Endothelial cell of umbilical vein (primary cell): ENCODE measurements at regions not wholly inside any gene's neighbourhood (a gene's known extent, or its start where the extent isn't known, plus 50 kb on each side); places are given as distances from the start of the nearest gene placed in this dataset.

Source experiments
- EZH2 ChIP-seq: IDR thresholded peaks from 2 replicates; pipeline ENCODE4 v1.6.1; 2012; ENCODE audit warnings: borderline replicate concordance, low read depth, mild to moderate bottlenecking, moderate library complexity, low read length, inconsistent platforms; ENCODE audit not compliant: severe bottlenecking
- JUN ChIP-seq: IDR thresholded peaks from 2 replicates; pipeline ENCODE4 v1.6.1; 2011; ENCODE audit warnings: borderline replicate concordance, low read depth; ENCODE audit not compliant: insufficient read length, insufficient read depth
- POLR2A ChIP-seq: IDR thresholded peaks from 2 replicates; pipeline ENCODE4 v1.6.1; 2012; ENCODE audit warnings: low read depth, mild to moderate bottlenecking, control low read depth, low read length
- TF ChIP-seq, protein P1 (sequence below), 2 donors: IDR thresholded peaks; 1 replicate in 1 of 2; 2 replicates in 1 of 2; pipeline ENCODE4 v1.5.1; 2011; ENCODE audit warnings: low read length in 2 of 2, mild to moderate bottlenecking in 2 of 2, moderate library complexity in 2 of 2, control low read depth in 1 of 2, inconsistent platforms in 1 of 2, low read depth in 1 of 2; ENCODE audit not compliant: insufficient read depth in 1 of 2; ENCODE audit errors: extremely low read depth in 1 of 2

DNA sequence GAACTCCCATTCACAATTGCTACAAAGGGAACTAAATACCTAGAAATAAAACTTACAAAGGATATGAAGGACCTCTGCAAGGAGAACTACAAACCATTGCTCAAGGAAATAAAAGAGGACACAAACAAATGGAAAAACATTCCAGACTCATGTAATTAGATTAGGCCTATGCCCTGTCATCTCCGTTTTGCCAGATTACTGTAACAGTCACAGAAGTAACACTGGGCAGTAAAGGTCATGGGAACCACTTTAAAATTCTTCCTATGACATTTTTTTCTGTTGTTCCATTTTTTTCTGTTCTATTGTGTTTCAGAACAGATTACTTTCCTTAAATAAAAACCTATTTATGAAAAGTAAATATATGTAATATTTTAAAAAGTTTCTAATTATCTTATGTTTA lies 199.4 kb upstream of the CENPE start:
- TF ChIP-seq, protein P1, sequence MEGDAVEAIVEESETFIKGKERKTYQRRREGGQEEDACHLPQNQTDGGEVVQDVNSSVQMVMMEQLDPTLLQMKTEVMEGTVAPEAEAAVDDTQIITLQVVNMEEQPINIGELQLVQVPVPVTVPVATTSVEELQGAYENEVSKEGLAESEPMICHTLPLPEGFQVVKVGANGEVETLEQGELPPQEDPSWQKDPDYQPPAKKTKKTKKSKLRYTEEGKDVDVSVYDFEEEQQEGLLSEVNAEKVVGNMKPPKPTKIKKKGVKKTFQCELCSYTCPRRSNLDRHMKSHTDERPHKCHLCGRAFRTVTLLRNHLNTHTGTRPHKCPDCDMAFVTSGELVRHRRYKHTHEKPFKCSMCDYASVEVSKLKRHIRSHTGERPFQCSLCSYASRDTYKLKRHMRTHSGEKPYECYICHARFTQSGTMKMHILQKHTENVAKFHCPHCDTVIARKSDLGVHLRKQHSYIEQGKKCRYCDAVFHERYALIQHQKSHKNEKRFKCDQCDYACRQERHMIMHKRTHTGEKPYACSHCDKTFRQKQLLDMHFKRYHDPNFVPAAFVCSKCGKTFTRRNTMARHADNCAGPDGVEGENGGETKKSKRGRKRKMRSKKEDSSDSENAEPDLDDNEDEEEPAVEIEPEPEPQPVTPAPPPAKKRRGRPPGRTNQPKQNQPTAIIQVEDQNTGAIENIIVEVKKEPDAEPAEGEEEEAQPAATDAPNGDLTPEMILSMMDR (IDR thresholded peaks at IDR 0.05; ENCODE audit: extremely low read depth in 1 of 2, insufficient read depth in 1 of 2, low read depth in 1 of 2, low read length in 2 of 2): no peak
- TF ChIP-seq POLR2A (no peak), EZH2 (no peak), JUN (no peak)
